IPS-15b (cell line): ENCODE measurements at regions not wholly inside any gene's neighbourhood (a gene's known extent, or its start where the extent isn't known, plus 50 kb on each side); places are given as distances from the start of the nearest gene placed in this dataset.

ENCODE experiments used
- H3K27me3 ChIP-seq: one replicate; pipeline ENCODE4 v1.6.1; 2013; ENCODE audit warnings: low read length; ENCODE audit not compliant: control insufficient read depth, insufficient read depth
- H3K36me3 ChIP-seq: one replicate; pipeline ENCODE4 v1.6.1; 2013; ENCODE audit warnings: low read length; ENCODE audit not compliant: control insufficient read depth, insufficient read depth
- H3K4me1 ChIP-seq: one replicate; pipeline ENCODE4 v1.6.1; 2013; ENCODE audit warnings: mild to moderate bottlenecking, low read length; ENCODE audit not compliant: control insufficient read depth, insufficient read depth
- H3K4me3 ChIP-seq: one replicate; pipeline ENCODE4 v1.5.1; 2013; ENCODE audit warnings: low read depth, low read length
- H3K9ac ChIP-seq: one replicate; pipeline ENCODE4 v1.6.1; 2013; ENCODE audit warnings: low read depth, mild to moderate bottlenecking, low read length
- H3K9me3 ChIP-seq: one replicate; pipeline ENCODE4 v1.6.1; 2013; ENCODE audit warnings: mild to moderate bottlenecking, low read length; ENCODE audit not compliant: control insufficient read depth, insufficient read depth

DNA sequence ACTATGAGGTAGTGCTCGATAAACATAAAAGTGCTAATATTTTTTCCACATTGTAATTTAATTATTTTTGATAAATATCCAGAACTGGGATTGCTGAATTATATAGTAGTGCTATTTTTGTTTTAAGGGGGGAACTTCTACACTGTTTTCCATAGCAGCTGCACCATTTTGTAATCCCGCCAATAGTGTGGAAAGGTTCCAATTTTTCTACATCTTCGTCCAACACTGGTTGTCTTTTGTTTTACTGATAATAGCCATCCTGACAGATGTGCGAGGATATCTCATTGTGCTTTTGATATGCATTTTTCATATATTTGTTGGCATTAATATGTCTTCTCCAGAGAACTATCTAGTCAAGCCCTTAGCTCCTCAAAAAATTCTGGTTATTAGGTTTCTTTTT lies 259.6 kb upstream of the KCNJ16 start:
- no peaks in the 10 kb centered on the region for H3K9me3 ChIP-seq
- no peak overlapping the region for H3K4me3 ChIP-seq
- H3K27me3 ChIP-seq, result no peaks in the 10 kb centered on the region
- no peaks in the 10 kb centered on the region for H3K36me3 ChIP-seq
- H3K4me1 ChIP-seq, result no peaks in the 10 kb centered on the region
- no peak overlapping the region for H3K9ac ChIP-seq

DNA sequence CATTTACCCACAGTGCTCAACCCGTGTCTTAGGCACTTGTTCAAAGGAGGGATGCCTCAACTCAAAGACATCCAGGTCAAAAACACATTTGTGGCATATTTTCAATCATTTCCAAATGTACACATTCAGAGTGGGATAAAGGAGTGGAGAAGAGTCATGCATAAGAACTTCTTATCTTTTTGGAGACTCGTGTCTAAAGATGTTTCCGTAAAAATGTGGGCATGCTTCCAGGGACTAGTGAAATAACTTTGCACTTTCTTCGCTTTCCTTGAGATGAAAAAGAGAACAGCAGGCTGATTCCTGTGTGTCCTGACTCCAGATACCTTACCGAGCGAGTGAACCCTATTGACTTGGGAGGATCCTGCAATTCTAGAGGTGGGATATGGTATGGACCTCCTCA lies 256.6 kb upstream of the KCNJ16 start:
- H3K4me3 ChIP-seq, result no peak overlapping the region
- no peaks in the 10 kb centered on the region for H3K4me1 ChIP-seq
- H3K27me3 ChIP-seq, result no peaks in the 10 kb centered on the region
- H3K9me3 ChIP-seq, result no peaks in the 10 kb centered on the region
- H3K36me3 ChIP-seq, result no peaks in the 10 kb centered on the region
- no peak overlapping the region for H3K9ac ChIP-seq

DNA sequence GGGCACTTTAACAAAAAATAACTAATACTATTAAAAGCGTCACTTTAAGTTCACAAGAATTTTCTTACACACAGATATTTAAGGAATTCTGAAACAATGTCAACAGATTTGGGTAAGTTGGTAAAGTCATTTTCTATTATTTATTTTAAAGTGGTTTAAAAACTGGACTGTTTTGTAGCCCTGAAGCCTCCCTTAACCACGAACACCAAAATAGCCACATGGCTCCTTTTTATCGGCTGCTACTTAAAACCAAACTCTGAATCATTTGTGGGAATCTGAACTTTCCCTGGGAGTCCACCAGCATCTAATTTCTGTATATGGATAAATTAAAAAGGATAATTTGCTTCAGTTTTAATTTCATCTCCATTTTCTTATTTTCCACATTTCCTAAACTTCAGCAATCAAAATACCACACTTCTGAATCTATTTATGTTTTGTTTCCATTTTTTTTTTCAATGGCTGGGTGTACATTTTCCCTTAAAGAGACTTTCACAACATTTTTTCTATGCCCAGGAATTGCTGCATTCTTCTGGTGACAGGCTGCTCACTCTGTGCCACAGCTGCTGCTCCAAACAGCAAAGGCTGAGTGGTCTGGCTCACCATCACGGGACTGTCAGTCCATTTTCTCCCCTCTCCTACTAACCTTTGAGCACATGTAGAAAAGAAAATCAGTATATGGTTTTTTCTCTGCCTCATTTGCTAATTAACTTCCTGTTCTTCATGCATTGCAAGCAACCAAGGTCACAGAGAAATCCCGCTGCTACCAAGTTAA lies 255.5 kb upstream of the KCNJ16 start:
- Histone ChIP-seq H3K4me3 (no peak overlapping the region), H3K9me3 (no peaks in the 10 kb centered on the region), H3K9ac (no peak overlapping the region), H3K4me1 (no peaks in the 10 kb centered on the region), H3K27me3 (no peaks in the 10 kb centered on the region), H3K36me3 (no peaks in the 10 kb centered on the region)

DNA sequence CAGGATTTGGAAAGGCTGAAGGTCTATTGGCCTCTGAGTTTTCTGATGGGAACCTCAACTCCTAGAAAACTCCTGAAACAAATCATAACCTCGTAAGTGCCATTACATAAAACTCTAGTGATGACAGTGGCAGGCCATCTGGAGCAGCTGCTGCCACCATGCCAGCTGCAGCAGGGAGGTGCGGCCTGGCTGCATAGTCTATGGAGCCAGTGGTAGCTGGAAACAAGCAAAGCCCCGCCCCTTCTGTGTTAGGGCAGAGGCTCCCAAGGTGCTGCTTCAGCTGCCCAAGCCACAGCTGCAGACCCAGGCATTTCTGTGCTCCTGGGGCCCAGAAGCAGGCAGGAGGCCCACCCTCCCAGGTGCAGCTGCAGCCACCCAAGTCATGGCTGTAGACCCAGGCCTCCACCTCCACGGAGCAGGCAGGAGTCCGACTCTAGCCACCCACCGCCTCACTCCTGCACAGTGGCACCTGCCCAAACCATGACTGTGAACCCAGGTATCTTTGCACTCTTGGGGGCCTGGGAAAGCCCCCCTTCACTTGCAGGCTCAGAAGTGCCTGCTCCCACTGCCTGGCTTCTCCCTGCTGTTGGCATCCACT lies 254.1 kb upstream of the KCNJ16 start:
- no peaks in the 10 kb centered on the region for H3K36me3 ChIP-seq
- no peak overlapping the region for H3K4me3 ChIP-seq
- H3K27me3 ChIP-seq, result no peaks in the 10 kb centered on the region
- H3K9me3 ChIP-seq, result no peaks in the 10 kb centered on the region
- H3K9ac ChIP-seq, result no peak overlapping the region
- H3K4me1 ChIP-seq, result no peaks in the 10 kb centered on the region

DNA sequence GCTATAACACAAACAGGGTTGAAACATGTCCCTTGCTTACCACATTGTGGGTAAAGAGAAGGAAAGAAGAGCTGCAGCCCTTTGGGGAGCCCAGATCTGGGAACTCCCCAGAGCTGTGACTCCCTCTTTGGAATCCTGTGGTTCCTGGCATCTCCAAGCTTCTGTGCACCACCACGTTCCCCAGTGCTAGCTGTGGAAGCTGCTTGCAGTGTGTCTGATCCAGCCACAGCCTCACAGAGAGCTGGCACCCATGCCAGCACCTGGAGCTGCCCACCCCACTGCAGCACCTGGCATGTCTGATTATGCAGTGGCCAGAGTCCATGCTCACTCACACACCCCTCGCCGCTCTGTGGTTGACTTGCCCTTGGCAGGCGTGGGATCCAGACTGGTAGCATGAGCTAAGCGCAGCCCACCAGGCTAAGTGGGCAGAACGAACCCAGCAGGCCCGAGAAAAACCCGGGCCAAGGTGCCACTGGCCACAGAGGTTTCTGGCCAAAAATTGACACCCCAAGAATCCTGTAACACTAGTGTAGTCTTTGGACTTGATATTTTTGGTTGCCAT lies 252.6 kb upstream of the KCNJ16 start:
- Histone ChIP-seq H3K4me3 (no peak overlapping the region), H3K4me1 (no peaks in the 10 kb centered on the region), H3K9me3 (no peaks in the 10 kb centered on the region), H3K36me3 (no peaks in the 10 kb centered on the region), H3K9ac (no peak overlapping the region), H3K27me3 (no peaks in the 10 kb centered on the region)

DNA sequence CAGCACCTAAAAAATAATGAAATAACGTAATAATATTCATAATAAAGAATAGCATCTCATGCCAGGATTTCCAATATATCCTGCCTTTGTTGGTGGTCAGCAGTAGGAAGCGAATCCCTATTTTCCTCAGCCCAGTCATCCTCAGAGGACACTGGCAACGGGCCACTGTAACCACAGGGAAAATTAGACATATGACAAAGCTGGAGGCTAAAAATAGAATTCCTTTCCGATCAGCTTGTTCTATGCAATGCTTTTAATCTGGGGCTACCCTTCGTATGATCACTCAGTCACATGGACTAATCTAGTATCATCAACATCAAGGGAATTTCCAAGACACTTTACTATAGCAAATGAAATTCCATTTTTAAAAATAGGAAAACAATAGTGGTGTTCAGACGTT lies 246.9 kb upstream of the KCNJ16 start:
- no peak overlapping the region for H3K4me3 ChIP-seq
- H3K9ac ChIP-seq, result no peak overlapping the region
- no peaks in the 10 kb centered on the region for H3K4me1 ChIP-seq
- H3K27me3 ChIP-seq, result no peaks in the 10 kb centered on the region
- H3K9me3 ChIP-seq, result no peaks in the 10 kb centered on the region
- no peaks in the 10 kb centered on the region for H3K36me3 ChIP-seq

DNA sequence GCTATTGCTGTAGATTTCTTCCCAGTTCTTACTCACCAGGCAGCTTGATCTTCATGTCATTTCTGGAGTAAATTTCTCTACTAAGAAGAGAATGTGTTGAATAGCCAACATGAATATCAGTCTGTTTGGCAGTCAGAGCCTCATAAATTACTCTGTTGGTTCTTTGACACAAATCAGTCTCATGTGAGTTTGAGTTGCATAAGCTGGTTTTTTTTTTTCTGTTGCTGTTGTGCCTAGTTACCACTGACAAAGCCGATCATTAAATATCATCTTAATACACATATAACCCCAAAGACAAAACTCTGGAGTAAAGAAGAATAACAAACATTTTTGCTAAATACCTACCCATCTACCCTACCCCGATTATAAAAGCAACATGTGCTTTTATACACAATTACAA lies 240.5 kb upstream of the KCNJ16 start:
- Histone ChIP-seq H3K36me3 (no peaks in the 10 kb centered on the region), H3K9ac (no peak overlapping the region), H3K27me3 (no peaks in the 10 kb centered on the region), H3K9me3 (no peaks in the 10 kb centered on the region), H3K4me1 (no peaks in the 10 kb centered on the region), H3K4me3 (no peak overlapping the region)

DNA sequence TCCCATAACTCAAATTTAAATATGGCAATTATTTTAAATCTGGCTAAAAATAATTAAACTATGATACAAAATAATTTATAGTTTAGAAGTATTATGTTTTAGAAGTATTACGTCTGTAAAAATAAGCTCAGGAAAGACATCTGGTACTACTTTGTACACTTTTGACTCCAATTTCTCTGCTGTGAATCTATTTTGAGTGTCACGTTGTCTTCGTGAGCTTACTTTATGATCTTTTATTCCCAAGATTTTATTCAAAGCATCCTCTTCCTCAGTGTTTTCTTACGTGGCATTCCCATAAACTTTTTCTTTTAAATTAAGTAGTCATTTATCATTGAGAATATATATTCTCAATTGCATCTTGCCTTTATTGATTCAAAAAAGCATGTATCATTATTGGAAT lies 223.3 kb upstream of the KCNJ16 start:
- Histone ChIP-seq H3K9ac (no peak overlapping the region), H3K4me3 (no peak overlapping the region), H3K27me3 (no peaks in the 10 kb centered on the region), H3K36me3 (no peaks in the 10 kb centered on the region), H3K9me3 (no peaks in the 10 kb centered on the region), H3K4me1 (no peaks in the 10 kb centered on the region)

DNA sequence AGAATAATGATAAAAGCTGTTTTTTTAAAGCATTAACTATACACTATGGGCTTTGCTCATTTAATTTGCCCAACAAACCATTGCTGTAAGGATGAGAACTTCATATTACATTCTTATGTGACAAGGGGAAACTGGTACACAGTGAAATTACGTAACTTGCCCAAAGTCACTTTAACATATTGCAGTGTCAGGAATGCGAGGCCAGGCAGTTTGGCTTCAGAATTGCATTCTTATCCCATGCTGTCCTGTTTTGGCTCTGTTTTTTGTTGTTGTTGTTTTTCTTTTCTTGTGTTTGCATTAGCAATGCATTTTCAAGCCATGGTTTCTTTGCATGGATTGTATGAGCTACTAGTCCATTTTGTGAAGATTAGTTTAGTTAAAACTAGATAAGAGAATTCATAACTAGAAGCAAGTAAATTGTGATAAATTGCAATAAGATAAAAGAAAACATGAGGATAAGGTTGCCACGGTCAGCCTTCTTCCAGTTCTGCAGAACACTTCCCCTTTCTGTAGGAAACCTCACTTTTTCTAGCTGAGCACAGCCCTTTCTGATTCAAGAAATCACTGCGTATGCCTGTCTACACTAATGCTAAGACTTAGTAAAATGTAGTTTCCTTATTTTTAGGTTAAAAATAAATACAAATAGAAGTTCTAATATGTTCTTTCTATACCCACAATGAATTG lies 221.3 kb upstream of the KCNJ16 start:
- Histone ChIP-seq H3K9me3 (no peaks in the 10 kb centered on the region), H3K9ac (no peak overlapping the region), H3K4me3 (no peak overlapping the region), H3K36me3 (no peaks in the 10 kb centered on the region), H3K27me3 (no peaks in the 10 kb centered on the region), H3K4me1 (no peaks in the 10 kb centered on the region)

DNA sequence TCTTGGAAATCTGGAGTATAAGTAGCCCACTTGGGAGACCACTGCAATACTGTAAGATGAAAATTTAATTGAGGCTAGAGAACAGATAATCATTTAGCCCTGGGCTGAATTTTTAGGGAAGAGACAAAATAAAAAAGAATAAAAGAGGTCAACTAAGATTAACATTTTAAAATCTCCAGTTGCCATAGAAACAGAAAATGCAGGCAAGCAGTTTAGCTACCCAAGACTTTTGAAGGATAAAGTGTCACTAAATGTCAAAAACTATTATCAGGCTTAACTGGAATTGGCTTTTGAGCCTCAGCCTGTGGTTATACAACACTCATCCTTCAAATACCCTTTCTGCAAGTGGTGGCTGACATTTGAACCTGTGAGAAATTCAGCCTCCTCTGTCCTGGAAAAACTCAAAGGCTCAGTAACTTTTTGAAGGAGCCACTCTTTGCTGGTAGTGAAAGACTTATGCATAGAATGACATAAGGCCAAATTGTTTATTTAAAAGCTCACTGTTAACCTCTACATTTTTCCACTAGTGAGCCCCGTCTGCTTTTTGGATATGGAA lies 220.7 kb upstream of the KCNJ16 start:
- H3K36me3 ChIP-seq, result no peaks in the 10 kb centered on the region
- no peaks in the 10 kb centered on the region for H3K9me3 ChIP-seq
- H3K27me3 ChIP-seq, result no peaks in the 10 kb centered on the region
- H3K4me1 ChIP-seq, result no peaks in the 10 kb centered on the region
- H3K9ac ChIP-seq, result no peak overlapping the region
- H3K4me3 ChIP-seq, result no peak overlapping the region

DNA sequence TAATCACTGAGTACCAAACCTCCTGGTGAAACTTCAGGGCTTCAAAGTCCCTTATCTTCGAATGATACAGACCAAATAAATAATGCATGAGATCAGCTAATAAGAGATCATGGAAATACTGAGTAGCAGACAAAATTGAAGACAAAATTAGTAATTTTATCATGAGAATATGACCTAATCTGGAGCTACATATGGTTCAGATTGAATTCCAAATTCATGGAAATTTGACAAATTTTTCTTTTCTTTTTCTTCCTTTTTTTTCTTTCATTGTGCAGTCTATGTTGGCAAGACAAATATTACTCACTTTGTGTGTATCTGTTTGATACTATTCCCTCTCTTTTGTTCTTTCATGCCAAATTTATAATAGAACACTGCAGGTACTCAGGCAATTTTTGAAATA lies 218.1 kb upstream of the KCNJ16 start:
- no peaks in the 10 kb centered on the region for H3K4me1 ChIP-seq
- no peak overlapping the region for H3K9ac ChIP-seq
- H3K36me3 ChIP-seq, result no peaks in the 10 kb centered on the region
- no peaks in the 10 kb centered on the region for H3K9me3 ChIP-seq
- no peak overlapping the region for H3K4me3 ChIP-seq
- no peaks in the 10 kb centered on the region for H3K27me3 ChIP-seq
